Urinary bladder (tissue), 3 donors: ENCODE measurements at regions not wholly inside any gene's neighbourhood (a gene's known extent, or its start where the extent isn't known, plus 50 kb on each side); places are given as distances from the start of the nearest gene placed in this dataset.

ENCODE experiments used
- DNase-seq: peaks from one replicate; pipeline ENCODE4 v3.0.0-alpha.2; 2015; ENCODE audit errors: extremely low spot score
- H3K27ac ChIP-seq: one replicate; pipeline ENCODE4 v1.5.1; 2013; ENCODE audit warnings: low read depth, mild to moderate bottlenecking, moderate library complexity
- H3K36me3 ChIP-seq: one replicate; pipeline ENCODE4 v1.6.1; 2013; ENCODE audit warnings: mild to moderate bottlenecking, moderate library complexity; ENCODE audit not compliant: insufficient read depth
- H3K4me1 ChIP-seq: one replicate; pipeline ENCODE4 v1.6.1; 2013; ENCODE audit warnings: mild to moderate bottlenecking, moderate library complexity; ENCODE audit not compliant: insufficient read depth
- H3K4me3 ChIP-seq: one replicate; pipeline ENCODE4 v1.5.1; 2013; ENCODE audit warnings: low read depth, low read length
- WGBS: extraction: QIAGEN DNeasy Blood & Tissue Kit; methylation state at CpG from one replicate; pipeline ENCODE4 v1.1.7; 2013; 5-methylcytosine and 5-hydroxymethylcytosine counted together
- donor health status: healthy with polysubstance abuse.
- donor health status: healthy.

- Histone ChIP-seq H3K4me3 (no peak overlapping the region), H3K36me3 (no peaks in the 10 kb centered on the region), H3K27ac (no peak overlapping the region), H3K4me1 (no peaks in the 10 kb centered on the region)
- 94% methylated on average over 2 of the region's 2 CpGs for WGBS
- DNase-seq, result no peak
Observed at GRCh38 chr6:97701801-97702200, 418.8 kb upstream of the MMS22L start.

- no peaks in the 10 kb centered on the region for H3K4me1 ChIP-seq
- H3K27ac ChIP-seq, result no peak overlapping the region
- no peak overlapping the region for H3K4me3 ChIP-seq
- no peaks in the 10 kb centered on the region for H3K36me3 ChIP-seq
- no peak for DNase-seq
Observed at GRCh38 chr6:97702248-97702647, 419.2 kb upstream of the MMS22L start.

DNA sequence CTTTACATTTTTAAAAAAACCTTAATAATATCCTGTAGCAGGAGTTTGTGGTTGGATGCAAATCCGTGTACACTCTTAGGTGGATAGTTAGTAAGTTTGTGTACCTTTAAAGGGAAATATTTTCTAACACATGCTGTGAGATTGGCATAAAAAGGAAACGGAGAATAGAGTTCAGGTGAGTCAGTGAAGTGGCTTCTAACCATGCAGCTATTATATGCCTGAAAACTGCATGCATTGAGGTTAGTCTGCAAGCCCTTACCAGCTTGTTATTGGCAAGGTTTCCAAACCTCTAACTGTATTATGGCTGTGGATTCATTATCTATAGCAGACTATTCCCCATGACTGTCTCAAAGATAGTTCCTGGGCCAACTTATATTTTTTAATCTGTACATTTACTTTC lies 420.6 kb upstream of the MMS22L start:
- 60% methylated on average over 2 of the region's 2 CpGs for whole genome bisulfite sequencing
- Histone ChIP-seq H3K27ac (no peak overlapping the region), H3K4me3 (no peak overlapping the region), H3K36me3 (no peaks in the 10 kb centered on the region), H3K4me1 (no peaks in the 10 kb centered on the region)
- no peak for DNase-seq

DNA sequence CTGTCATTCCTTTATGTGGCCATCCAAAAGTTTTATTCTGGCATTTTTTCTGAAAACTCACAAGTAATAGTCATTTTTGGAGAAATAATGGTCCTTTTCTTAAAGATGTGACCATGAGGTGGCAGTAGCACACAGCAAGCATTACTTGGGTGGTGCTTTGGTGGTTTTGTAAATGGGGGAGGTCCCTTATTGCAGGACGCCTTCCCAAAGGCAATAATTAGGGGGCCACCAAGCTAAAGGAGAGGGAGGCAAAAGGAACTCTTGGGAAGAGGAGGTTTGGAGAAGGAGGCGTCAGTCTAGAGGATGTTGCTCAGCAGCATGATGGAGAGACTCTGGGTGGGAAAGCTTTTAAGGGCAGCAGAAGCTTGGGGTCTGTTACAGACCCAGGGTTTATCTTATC lies 422.6 kb upstream of the MMS22L start:
- DNase-seq, result no peak
- no peak overlapping the region for H3K27ac ChIP-seq
- H3K4me1 ChIP-seq, result no peaks in the 10 kb centered on the region
- 20% methylated on average over 2 of the region's 2 CpGs for WGBS
- no peaks in the 10 kb centered on the region for H3K36me3 ChIP-seq
- no peak overlapping the region for H3K4me3 ChIP-seq

DNA sequence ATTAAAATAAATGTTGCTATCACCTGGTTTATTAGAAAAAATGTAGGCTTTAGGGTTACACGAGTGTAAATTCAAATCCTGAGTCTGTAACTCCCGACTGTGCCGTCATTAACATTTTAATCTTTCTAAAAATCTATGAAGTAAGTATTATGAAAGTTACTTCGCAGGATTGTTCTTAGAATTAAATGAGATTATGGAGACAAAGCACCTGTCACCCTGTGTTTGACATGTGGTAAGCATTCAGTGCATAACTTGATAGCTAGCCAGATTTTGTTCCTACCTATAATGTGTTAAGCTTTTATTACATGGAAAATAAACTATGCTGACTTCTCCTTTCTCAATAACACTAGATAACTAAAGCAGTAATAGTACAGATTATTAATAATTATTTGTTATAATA lies 429.7 kb upstream of the MMS22L start:
- 78% methylated on average over 4 of the region's 4 CpGs for WGBS
- H3K4me1 ChIP-seq, result no peaks in the 10 kb centered on the region
- no peak overlapping the region for H3K4me3 ChIP-seq
- no peaks in the 10 kb centered on the region for H3K36me3 ChIP-seq
- no peak overlapping the region for H3K27ac ChIP-seq
- DNase-seq, result no peak

DNA sequence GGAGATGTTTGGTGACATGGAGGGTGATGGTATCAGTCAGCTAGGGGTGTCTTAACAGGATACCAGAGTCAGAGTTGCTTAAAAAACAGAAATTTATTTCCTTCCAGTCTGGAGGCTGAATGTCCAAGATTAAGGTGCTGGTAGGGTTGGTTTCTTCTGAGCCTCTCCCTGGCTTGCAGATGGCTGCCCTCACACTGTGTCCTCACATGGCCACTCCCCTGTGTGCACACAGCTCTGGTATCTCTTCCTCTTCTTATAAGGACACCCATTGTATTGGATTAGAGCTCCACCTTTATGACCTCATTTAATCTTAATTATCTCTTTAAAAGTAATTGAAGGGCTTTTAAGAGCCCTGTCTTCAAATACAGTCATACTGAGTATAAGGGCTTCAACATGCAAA lies 431.8 kb upstream of the MMS22L start:
- Histone ChIP-seq H3K4me3 (no peak overlapping the region), H3K4me1 (no peaks in the 10 kb centered on the region), H3K27ac (no peak overlapping the region), H3K36me3 (no peaks in the 10 kb centered on the region)
- DNase-seq, result no peak

- Histone ChIP-seq H3K4me1 (no peaks in the 10 kb centered on the region), H3K4me3 (no peak overlapping the region), H3K36me3 (no peaks in the 10 kb centered on the region), H3K27ac (no peak overlapping the region)
- DNase-seq, result no peak
- 59% methylated on average over 3 of the region's 3 CpGs for WGBS
Observed at GRCh38 chr6:97717086-97717485, 434.1 kb upstream of the MMS22L start.

GRCh38 chr6:97726378-97726777 lies 443.4 kb upstream of the MMS22L start:
- no peaks in the 10 kb centered on the region for H3K36me3 ChIP-seq
- no peak overlapping the region for H3K4me3 ChIP-seq
- no peaks in the 10 kb centered on the region for H3K4me1 ChIP-seq
- no peak for DNase-seq
- H3K27ac ChIP-seq, result no peak overlapping the region
- 55% methylated on average over 2 of the region's 2 CpGs for WGBS

GRCh38 chr6:97732045-97732444 lies 449.0 kb upstream of the MMS22L start:
- Histone ChIP-seq H3K4me3 (no peak overlapping the region), H3K4me1 (no peaks in the 10 kb centered on the region), H3K36me3 (no peaks in the 10 kb centered on the region), H3K27ac (no peak overlapping the region)
- no peak for DNase-seq
- 51% methylated on average over 3 of the region's 3 CpGs for WGBS

- no peak for DNase-seq
- Histone ChIP-seq H3K4me3 (no peak overlapping the region), H3K36me3 (no peaks in the 10 kb centered on the region), H3K27ac (no peak overlapping the region), H3K4me1 (no peaks in the 10 kb centered on the region)
- 71% methylated on average over 3 of the region's 3 CpGs for WGBS
Observed at GRCh38 chr6:97757575-97757974, 474.6 kb upstream of the MMS22L start.

DNA sequence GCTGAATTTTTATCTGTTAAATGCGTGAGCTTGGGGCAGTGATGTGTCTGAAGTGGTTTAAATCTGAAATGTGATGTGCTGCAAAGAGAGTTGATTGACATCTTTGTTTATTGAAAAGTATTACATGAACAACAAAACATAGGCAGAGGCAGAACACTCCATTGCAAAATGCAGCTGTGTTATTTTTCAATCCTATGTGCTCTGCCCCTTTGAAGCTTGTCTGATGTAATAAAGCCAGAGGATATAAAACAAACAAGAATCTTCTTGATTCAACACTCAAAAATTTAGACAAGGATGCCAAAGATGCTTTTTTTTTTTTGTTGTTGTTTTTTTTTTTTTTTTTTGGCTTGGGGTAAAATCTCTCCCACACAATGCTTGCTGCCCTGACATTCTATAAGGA lies 482.4 kb upstream of the MMS22L start:
- H3K4me1 ChIP-seq, result no peaks in the 10 kb centered on the region

GRCh38 chr6:97771372-97771771 lies 488.4 kb upstream of the MMS22L start:
- H3K4me3 ChIP-seq, result no peak overlapping the region
- H3K27ac ChIP-seq, result no peak overlapping the region
- H3K4me1 ChIP-seq, result no peaks in the 10 kb centered on the region
- DNase-seq, result no peak
- H3K36me3 ChIP-seq, result no peaks in the 10 kb centered on the region
- 36% methylated on average over 2 of the region's 2 CpGs for WGBS

More for the DNA sequence above, 482.4 kb upstream of the MMS22L start:
- WGBS, result 77% methylated on average over 1 of the region's 1 CpG
- DNase-seq, result no peak
- Histone ChIP-seq H3K36me3 (no peaks in the 10 kb centered on the region), H3K27ac (no peak overlapping the region), H3K4me3 (no peak overlapping the region)

DNA sequence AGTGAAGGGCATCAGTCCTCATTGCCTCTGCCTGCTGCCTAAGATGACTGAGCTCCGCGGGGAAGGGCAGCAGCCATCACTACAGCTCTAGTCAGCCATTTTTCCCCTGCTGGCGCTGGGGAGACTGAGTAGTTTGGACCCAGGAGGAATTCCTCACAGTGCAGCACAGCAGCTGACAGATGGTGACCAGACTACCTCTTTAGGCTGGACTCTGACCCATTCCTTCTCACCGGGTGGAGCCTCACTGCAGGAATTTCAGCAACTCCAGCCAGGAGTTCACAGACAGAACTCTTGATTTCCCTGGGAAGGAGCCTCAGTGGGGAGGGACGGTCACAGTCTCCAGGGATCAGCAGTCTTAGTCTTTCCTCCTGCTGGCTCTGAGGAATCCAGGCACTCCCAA lies 492.0 kb upstream of the MMS22L start:
- DNase-seq, result no peak
- Histone ChIP-seq H3K36me3 (no peaks in the 10 kb centered on the region), H3K4me1 (no peaks in the 10 kb centered on the region), H3K4me3 (no peak overlapping the region), H3K27ac (no peak overlapping the region)
- WGBS, result 85% methylated on average over 5 of the region's 5 CpGs

GRCh38 chr6:97778290-97779038 lies 495.4 kb upstream of the MMS22L start:
- DNase-seq, result peak; percentile 10
- H3K4me3 ChIP-seq, result no peak overlapping the region
- H3K36me3 ChIP-seq, result no peaks in the 10 kb centered on the region
- 62% methylated on average over 5 of the region's 5 CpGs for WGBS
- H3K4me1 ChIP-seq, result no peaks in the 10 kb centered on the region
- H3K27ac ChIP-seq, result no peak overlapping the region
